ENCODE measurements at regions not wholly inside any gene's neighbourhood (a gene's known extent, or its start where the extent isn't known, plus 50 kb on each side); places are given as distances from the start of the nearest gene placed in this dataset.

DNA sequence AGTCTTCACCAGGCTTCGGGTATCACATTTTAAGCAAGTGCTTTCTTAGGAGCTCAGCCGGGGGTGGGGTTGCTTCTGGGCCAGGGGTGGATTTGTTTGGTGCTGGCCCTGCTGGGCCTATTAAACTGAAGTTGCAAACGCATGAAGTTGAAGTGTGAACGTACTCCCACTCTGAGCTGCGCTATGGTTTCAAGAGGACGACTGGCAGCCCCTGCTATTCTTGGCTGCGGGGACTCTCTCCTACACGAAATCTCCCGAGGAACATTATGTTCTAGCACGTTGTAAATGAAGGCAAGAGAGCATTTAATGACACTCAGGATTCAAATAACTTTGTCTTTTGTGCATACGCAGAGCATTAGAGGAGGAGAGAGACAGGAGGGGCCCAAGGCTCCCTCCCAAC lies 401.3 kb upstream of the BOD1L1 start:
- DNase-seq (ENCODE audit: low read depth in 2 of 2): no peak

DNA sequence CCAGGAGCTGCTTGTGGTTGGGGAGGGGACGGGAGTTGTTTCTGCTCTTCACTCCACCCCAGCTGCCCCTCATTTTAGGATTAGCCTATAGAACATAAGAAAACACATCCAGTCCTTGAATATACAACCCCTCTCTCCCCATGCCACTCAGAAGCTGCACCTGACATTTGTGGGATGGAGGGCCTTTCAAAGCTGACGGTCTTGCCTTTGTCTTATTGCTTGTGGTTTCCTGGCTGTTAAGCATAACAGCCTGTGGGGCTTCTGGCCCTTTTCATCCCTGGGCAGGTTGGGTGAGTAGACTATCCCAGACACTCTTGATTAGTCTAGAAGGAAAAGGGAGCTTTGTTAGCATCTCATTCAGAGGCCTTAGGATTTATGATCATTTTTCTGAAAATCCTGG lies 407.6 kb upstream of the BOD1L1 start:
- DNase-seq (ENCODE audit: low read depth in 2 of 2): no peak

DNA sequence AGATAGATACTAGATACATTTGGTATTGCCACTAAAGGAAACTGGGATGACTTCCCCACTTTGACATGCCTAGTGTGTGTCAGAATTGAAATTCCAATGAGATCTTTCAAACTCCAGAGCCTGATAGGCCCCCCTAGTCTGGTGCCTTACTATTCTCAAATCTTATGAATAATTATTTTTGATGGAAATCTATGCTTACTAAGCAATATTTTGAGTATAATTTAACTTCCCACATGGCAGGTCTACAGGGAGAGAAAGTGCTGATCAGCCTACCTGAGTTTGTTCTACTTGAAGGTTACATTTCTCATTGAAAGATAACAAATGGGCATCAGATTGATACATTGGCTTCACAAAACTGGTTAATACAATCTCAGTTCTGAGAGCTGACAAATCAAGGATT lies 415.7 kb upstream of the BOD1L1 start:
- no peak for DNase-seq (ENCODE audit: low read depth in 2 of 2)

DNA sequence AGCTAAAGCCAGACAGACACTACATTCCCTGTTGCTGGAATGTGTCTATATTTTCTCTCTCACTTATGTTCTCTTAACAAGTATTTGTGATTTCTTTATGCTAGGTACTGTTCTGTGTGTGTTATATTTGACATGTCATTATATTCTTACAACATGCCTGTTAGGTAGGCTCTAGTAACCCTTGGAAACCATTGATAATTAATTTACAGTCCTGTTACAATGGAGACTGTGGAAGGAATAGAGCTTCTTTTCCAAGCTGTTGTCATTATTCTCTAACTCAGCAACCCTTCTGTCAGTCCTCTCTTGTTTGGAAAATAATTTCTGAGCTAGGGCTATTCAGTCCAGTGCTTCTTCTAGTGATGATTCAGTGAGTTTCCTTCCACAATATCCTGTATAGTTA lies 419.1 kb upstream of the BOD1L1 start:
- peak; percentile 6 to 59 for DNase-seq (ENCODE audit: low read depth in 2 of 2)

DNA sequence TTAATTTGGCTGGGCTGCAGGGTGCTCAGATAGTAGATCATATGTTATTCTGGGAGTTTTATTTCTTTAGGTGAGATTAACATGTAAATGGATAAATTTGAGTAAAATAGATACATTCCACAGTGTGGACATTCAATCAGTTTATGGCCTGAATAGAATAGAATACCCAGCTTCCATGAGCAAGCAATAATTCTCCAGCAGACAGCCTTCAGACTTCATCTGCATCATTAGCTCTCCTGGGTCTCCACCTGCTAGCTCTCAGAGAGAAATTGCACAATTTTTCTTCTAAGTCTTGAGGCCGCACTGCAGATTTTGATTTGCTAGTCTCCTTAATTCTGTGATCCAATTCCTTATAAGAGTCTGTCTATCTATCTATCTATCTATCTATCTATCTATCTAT lies 420.3 kb upstream of the BOD1L1 start:
- DNase-seq (ENCODE audit: low read depth in 2 of 2): no peak

DNA sequence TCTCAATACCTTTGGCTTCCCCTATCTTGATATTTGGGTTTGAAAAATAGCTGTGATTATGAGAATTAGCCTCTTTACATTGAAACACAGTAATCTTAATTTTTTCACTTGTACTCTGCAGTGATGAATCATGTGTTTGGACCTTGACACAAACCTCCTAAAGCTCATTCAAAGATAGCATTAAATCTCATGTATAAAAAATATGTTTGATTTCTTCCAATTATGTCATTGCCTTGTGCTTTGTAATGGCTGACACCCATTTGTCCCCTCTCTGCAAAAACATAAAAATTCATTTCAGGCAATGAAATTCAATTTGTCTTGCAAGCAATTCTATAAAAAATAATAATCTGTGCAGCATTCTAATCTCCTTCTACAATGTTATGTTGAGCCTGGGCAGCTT lies 422.4 kb upstream of the BOD1L1 start:
- no peak for DNase-seq (ENCODE audit: low read depth in 2 of 2)

DNA sequence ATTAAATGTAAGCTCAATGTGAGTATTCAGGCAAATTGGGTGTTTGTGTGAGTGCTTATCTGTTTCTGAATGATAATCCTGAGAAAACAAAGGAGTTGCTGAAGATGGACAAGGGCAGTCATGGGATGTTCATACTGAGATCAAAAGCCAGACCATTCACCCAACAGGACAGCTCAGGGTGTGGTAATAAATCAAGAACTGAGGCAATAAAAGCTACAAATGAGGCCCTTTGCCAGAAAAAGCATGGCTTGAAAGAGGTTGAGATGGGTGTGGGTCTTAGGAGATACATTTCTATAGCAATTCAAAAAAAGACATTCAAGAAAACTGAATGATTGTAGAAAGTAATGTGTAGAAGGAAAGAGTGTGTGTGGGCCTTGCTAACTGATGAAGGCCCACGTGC lies 425.8 kb upstream of the BOD1L1 start:
- no peak for DNase-seq (ENCODE audit: low read depth in 2 of 2)

DNA sequence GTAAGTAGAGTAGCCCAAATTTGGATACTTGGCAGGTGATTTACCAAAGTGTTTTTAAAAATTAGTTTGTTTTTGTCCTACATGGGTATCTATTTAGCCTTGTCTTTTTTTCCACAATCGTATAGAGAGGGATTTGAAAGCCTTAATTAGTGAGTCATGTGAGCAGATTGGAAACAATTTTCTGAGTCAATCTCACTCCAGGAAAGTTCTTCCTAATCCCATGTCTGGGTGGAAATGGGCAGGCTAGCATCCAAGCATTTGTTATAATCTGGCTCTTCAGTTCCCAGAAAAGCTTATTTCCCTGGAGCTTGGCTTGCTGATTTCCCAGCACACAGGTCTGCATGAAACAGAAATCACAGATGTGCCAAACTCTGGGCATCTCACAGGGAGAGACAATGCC lies 426.9 kb upstream of the BOD1L1 start:
- DNase-seq (ENCODE audit: low read depth in 2 of 2): peak; percentile 20 to 35

DNA sequence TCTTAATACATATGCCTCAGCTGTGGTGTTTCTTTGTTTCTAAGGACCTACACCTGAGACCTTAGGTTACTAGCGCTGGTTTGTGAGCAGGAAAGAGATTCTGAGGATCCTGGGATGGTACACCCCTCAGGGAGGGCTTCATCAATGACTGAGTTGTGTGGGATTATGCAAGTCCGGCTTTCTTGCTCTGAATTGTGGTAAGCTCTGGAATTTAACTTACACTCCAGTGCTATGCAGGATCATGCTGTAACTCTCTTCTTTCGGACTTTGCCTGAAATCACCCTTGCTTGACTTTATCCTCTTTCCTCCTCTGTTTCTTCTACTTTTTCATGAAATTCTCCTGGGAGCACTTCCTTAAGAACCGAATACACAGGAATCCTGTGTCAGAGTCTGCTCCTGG lies 431.5 kb upstream of the BOD1L1 start:
- DNase-seq (ENCODE audit: low read depth in 2 of 2): no peak

DNA sequence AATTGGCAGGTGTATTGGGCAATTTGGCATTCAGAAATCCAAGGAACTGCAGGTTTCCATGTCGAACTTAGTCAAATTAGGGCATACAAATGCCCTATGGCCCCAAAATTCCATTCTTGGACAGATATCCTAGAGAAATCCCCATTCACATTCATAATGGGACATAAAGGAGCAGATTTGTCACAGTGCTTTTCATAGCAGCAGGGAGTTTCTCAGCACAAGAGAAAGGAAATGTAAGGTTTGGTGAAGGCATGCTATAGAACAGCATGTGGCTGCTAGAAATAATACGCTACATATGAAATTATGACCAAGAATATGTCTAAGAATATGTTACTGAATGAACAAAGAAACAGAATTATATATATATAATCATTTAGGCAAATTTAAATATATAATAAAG lies 437.5 kb upstream of the BOD1L1 start:
- DNase-seq (ENCODE audit: low read depth in 2 of 2): no peak

DNA sequence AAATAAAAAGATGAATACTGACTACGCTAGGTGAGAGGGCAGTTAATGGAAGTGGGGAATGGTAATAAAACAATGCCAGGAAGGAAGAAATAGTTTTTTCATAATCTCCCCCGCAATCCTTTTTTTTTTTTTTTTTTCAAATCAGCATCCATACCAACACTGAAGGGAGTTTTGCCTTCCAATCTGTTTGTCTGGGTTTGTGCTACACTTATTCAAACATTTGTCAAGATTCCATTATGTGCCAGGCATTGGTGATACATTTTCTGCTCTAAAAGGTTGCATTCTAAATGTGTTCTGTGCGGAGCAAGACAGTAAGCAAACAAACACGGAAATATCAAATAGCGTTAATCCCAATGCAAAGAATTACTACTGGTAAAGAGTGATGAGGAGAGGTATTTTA lies 437.9 kb upstream of the BOD1L1 start:
- no peak for DNase-seq (ENCODE audit: low read depth in 2 of 2)

DNA sequence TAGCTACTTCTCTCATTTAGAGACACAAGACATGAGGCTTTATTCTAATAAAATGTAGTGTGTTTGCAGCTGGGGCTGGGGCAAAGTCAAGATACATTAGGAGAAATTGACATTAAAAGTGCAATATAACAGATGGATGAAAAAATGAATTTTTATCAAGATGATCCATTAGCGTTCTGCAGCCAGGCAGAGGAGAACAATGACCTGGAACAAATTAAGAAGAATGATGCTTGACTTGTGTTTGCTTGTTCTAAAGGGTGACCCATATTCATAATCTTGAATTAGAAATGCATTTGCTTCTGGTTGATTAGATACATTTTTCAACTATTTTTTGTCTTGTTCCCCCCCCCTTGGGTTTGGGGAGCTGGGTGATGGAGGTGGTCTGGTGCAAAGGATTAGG lies 439.5 kb upstream of the BOD1L1 start:
- DNase-seq (ENCODE audit: low read depth in 2 of 2): no peak

DNA sequence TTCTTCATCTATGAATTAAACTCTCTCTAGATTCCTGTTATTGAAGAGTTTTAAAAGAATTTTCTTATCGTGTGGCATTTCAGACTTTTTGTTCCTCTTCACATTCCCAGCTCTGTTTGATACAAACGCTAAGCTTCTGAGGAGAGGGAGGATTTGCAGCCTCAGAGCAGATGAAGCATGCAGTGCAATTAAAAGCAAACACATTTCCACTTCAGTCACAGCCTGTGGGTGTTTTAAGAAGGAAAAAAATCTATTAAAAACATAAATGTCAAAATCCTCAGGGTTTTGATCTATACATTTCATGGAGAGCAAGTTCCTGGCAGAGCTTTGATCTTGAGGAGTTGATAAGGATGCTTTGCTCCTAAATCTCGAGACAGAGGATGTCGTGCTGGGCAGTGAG lies 442.4 kb upstream of the BOD1L1 start:
- no peak for DNase-seq (ENCODE audit: low read depth in 2 of 2)

DNA sequence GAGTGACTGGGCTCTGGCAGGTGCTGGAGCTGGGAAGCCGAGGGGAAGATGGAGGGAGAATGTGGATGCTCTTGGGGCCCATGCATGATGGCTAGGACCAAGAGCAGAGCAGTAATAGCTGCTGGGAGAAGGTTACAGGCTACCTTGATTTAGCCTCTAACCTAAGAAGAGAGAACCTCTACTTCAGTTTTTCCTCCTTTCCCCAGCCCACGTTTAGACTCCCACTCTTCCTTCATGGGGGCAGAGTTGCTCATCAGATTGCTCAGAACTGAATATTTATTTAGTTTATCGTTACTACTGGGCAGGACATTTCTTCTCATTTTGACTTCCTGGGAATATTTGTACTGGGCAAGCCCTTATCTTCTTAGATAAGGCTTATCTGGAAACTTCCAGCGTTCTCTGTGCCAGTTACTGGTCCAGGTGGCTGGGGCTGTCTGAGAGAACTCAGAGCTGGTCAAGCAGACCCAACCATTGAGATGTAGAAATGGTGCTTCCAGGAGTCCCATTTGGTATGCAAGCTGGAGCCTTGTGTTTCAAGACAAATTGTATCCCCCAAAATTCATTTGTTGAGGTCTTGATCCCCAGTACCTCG lies 442.9 kb upstream of the BOD1L1 start:
- no peak for DNase-seq (ENCODE audit: low read depth in 2 of 2)

DNA sequence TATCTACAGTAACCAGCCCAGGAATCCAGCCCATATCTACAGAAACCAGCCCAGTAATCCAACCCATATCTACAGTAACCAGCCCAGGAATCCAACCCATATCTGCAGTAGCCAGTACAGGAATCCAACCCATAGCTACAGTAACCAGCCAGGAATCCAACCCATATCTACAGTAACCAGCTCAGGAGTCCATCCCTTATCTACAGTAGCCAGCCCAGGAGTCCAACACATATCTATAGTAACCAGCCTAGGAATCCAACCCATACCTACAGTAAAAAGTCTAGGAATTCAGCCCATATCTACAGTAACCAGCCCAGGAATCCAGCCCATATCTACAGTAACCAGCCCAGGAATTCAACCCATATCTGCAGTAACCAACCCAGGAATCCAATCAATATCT lies 445.0 kb upstream of the BOD1L1 start:
- DNase-seq (ENCODE audit: low read depth in 2 of 2): no peak

DNA sequence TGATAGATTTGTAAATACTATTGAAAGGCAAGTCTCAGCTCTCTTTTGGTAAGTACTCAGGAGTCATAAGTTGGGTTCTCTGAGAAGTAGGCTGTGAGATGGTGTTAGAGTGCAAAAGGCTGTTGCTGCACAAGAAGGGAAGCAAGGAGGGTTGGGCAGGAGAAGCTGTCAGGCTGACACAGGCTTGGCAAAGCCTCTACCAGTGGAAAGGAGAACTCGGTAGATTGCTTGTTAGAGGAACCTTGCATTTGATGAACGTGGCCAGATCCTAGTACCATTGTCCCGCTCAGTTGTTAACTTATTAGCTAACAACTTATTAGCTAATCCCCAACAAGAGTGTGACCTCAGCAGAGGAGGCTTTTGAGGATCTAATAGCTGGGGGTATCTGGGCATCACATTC lies 449.3 kb upstream of the BOD1L1 start:
- DNase-seq (ENCODE audit: low read depth in 2 of 2): no peak

DNA sequence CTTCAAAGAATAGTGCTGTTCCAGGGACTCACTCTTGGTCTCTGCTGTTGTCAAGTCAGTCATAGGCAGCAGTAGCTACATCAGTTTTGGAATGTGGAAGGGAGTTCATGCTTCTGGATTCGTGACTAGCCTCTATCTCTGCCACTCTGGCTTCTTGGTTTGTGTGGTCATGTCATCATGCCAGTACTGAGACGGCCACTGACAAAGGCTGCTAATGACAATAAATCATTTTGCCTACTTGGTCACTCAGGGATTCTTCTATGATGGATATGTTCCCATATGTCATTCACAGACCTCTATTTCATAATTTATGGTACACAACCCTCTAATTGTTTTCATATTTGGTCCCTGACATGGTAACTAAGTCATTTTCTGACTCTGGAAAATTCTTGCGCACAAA lies 450.8 kb upstream of the BOD1L1 start:
- no peak for DNase-seq (ENCODE audit: low read depth in 2 of 2)

DNA sequence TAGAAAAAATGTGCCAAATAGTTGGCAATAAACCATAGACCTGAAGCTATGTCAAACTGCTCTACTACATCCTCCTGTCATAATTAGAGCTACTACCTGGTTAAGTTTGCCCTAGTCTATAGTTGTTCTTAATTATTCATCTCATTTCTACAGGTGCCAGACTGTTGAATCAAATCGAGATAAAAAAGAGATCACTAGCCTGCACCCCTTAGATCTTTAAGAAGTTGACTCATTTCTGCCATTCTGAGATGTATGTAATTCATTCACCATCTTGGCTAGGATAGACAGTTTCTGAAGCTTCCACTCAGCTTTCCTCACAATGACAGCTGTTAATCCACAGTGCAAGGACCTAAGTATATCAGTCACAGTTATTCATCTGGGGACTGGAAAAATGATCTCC lies 452.1 kb upstream of the BOD1L1 start:
- DNase-seq (ENCODE audit: low read depth in 2 of 2): no peak

DNA sequence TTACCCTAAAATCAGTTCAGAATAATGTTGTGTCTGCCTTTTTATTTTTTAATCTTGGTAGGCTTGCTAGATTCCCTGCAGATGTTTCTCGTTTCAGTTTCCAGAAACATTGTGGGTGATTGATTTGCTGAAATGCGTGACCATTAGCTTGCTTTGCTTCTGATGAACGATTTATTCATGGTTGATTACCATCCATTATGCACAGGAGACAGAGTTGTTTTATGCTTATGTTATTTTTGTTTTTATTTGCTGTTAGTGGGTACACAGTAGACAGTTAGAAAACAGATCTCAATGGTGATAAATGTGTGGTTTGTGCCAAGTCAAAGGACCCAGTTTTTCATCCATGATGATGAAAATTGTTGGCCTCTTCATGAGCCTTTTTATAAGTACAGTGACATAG lies 455.6 kb upstream of the BOD1L1 start:
- DNase-seq (ENCODE audit: low read depth in 2 of 2): no peak

DNA sequence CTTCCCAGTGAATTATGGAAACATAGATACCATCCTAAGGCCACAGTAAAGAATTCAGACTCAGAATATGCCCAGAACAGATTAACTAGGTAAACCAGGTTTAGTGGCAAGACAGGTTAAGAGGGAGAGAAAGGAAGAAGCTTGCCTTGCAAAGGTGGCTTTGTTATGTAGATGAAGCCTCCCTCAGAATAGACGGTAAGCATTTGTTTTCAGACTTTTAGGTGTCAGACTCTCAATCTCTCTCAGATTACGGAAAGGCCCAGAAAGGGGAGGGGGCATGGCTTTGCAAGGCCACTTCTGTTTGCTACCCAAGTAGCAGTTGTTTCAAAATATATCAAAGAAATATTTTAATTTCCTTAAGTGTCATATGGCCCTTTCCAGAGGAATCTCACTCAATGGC lies 457.1 kb upstream of the BOD1L1 start:
- no peak for DNase-seq (ENCODE audit: low read depth in 2 of 2)

DNA sequence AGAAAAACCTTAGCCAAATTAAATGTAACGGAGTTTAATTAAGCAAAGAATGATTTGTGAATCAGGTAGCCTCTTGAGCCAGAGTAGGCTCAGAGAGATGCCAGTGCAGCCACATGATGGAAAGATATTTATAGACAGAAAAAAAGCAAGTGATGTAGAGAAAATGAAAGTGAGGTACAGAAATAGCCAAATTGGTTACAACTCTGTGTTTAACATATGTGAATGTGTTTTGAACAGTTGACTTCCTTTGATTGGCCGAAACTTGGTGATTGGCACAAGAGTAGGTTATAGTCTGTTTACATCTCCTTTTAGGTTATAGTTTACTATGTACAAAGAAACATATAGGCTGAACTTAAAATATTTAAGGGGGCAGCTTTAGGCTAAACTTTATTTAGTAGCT lies 459.9 kb upstream of the BOD1L1 start:
- DNase-seq (ENCODE audit: low read depth in 2 of 2): no peak

DNA sequence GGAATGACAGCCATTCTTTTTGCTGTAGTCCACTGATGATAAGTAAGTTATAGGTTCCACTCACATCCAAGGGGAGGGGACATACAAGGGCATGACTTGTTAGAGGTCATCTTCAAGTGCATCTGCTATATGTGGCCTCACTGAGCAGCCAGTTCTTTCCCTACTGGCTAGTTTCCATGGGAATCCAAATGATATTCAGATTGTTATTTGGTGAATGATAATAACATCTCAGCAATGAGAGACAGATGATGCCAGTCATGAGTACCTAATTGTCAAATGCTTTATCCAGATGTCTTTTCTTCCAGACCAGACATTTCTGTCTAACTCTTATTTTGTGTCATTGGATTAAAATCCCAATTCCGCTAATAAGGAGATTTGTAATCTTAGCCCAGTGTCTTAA lies 460.4 kb upstream of the BOD1L1 start:
- DNase-seq (ENCODE audit: low read depth in 2 of 2): no peak

DNA sequence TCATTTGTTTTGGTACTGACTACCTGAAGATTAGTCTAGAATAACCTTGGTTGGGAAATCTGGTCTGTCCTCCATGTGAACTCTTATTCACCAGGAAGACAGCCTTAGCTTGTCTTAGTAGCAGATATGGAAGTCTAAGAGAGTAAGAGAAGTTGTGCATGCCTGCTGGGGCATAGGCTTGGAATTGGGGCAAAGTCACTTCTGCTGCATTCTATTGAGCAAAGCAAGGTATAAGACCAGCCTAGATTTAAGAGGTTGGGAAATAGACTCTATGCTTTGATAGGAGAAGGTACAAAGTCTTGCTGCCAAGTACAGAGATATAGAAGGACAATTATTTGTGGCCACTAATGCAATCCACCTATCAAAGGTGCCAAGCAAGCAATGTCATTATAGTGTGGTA lies 464.0 kb upstream of the BOD1L1 start:
- DNase-seq (ENCODE audit: low read depth in 2 of 2): no peak

DNA sequence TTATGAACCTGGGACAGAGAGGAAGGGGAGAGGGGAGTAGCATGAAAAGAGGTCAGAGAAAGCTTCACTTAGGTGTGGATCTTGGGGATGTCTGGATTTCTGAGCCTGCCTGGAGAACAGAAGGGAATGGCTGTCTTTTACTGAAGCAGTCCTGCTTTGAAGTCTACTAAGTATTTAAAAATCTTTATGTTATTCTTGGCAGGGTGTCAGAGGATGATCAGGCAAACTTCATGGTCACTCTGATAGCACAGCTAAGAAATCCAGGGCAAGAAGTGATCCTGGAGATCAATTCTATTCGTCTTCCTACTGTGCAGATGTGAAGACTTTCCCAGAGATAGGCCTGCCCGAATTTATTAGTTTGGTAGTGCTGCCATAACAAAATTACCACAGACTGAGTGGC lies 464.4 kb upstream of the BOD1L1 start:
- DNase-seq (ENCODE audit: low read depth in 2 of 2): no peak

DNA sequence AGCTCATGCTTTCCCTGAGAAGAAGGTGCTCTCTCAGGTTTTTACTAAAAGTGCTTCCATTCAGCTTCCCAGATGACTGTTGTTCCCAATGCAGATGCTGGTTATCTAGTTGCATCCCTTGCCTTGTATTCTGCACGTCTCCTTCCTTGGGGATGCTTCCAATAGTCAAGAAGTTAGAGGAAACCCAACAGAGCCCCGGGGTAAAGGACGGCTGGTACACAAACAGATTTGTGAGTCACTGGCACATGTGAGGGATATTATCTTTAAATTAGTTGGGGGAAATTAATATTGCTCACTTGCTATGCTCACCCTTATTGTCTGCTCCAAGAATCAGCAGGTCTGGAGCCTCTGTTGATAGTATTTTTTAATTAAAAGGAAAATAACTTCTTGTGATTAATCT lies 465.2 kb upstream of the BOD1L1 start:
- DNase-seq (ENCODE audit: low read depth in 2 of 2): no peak

Data from lung microvascular endothelial cell (primary cell).